GM04504 (cell line): ENCODE measurements at regions not wholly inside any gene's neighbourhood (a gene's known extent, or its start where the extent isn't known, plus 50 kb on each side); places are given as distances from the start of the nearest gene placed in this dataset.
"Not testable (repeated sequence)": the region's sequence is repeated elsewhere in the genome, so short reads cannot be mapped to it uniquely, and the experiment has no call there.

Experiments
- DNase-seq: peaks from one replicate; pipeline ENCODE4 v3.0.0-alpha.2; 2012; ENCODE audit warnings: low read depth

GRCh38 chr3:33956776-33957175 is 158.3 kb downstream of the PDCD6IP start:
- no peak for DNase-seq

GRCh38 chr3:33957176-33957575 is 158.7 kb downstream of the PDCD6IP start:
- no peak for DNase-seq

- no peak for DNase-seq
Observed at GRCh38 chr3:33958661-33959060, 160.2 kb downstream of the PDCD6IP start.

GRCh38 chr3:33962396-33962795 is 164.0 kb downstream of the PDCD6IP start:
- no peak for DNase-seq

GRCh38 chr3:33970180-33970579 is 171.8 kb downstream of the PDCD6IP start:
- DNase-seq = not testable (repeated sequence)

GRCh38 chr3:33971055-33971454 is 172.6 kb downstream of the PDCD6IP start:
- no peak for DNase-seq

- DNase-seq = no peak
Observed at GRCh38 chr3:33975463-33975862, 177.0 kb downstream of the PDCD6IP start.

- DNase-seq = no peak
Observed at GRCh38 chr3:33977227-33977626, 178.8 kb downstream of the PDCD6IP start.

- DNase-seq = peak; percentile 10
Observed at GRCh38 chr3:33980252-33980651, 181.8 kb downstream of the PDCD6IP start.

- DNase-seq = no peak
Observed at GRCh38 chr3:33982269-33982798, 183.9 kb downstream of the PDCD6IP start.

- not testable (repeated sequence) for DNase-seq
Observed at GRCh38 chr3:33982949-33983348, 184.5 kb downstream of the PDCD6IP start.

- DNase-seq = no peak
Observed at GRCh38 chr3:33989229-33989628, 190.8 kb downstream of the PDCD6IP start.

GRCh38 chr3:33991673-33992072 is 193.2 kb downstream of the PDCD6IP start:
- DNase-seq = no peak

GRCh38 chr3:33993631-33994030 is 195.2 kb downstream of the PDCD6IP start:
- DNase-seq = no peak

- DNase-seq = no peak
Observed at GRCh38 chr3:33994568-33994967, 196.1 kb downstream of the PDCD6IP start.

GRCh38 chr3:34000301-34000700 is 201.9 kb downstream of the PDCD6IP start:
- DNase-seq = no peak

- no peak for DNase-seq
Observed at GRCh38 chr3:34001022-34001421, 202.6 kb downstream of the PDCD6IP start.

- DNase-seq = no peak
Observed at GRCh38 chr3:34001990-34002389, 203.6 kb downstream of the PDCD6IP start.

GRCh38 chr3:34002569-34003100 is 204.2 kb downstream of the PDCD6IP start:
- no peak for DNase-seq

GRCh38 chr3:34005886-34006285 is 207.5 kb downstream of the PDCD6IP start:
- DNase-seq = peak; percentile 22

- DNase-seq = no peak
Observed at GRCh38 chr3:34008191-34008590, 209.8 kb downstream of the PDCD6IP start.

- DNase-seq = no peak
Observed at GRCh38 chr3:34008836-34009809, 210.7 kb downstream of the PDCD6IP start.
